ENCODE measurements at regions not wholly inside any gene's neighbourhood (a gene's known extent, or its start where the extent isn't known, plus 50 kb on each side); places are given as distances from the start of the nearest gene placed in this dataset.

- Histone ChIP-seq H3K4me3 (ENCODE audit: control extremely low read depth in 1 of 5, extremely low read depth in 1 of 5, insufficient read depth in 1 of 5, low read depth in 2 of 5, low read length in 4 of 5) (no peak overlapping the region), H3K9me3 (ENCODE audit: control extremely low read depth in 1 of 3, control insufficient read depth in 2 of 3, insufficient read depth in 1 of 3, low read length in 2 of 3) (no peaks in the 10 kb centered on the region), H3K79me2 (ENCODE audit: control insufficient read depth, insufficient read depth, low read length) (no peaks in the 10 kb centered on the region), H3K4me2 (replicated peaks; ENCODE audit: low read depth, low read length, poor library complexity, severe bottlenecking) (no peak overlapping the region), H3K27me3 (replicated peaks in 1 of 4; ENCODE audit: control extremely low read depth in 1 of 4, control insufficient read depth in 3 of 4, insufficient read depth in 4 of 4, low read length in 3 of 4) (no peaks in the 10 kb centered on the region), H4K20me1 (ENCODE audit: control insufficient read depth, insufficient read depth, low read length, poor library complexity, severe bottlenecking) (no peaks in the 10 kb centered on the region), H3K9ac (ENCODE audit: low read length) (no peak overlapping the region), H2AFZ (ENCODE audit: insufficient read depth, low read depth, low read length, poor library complexity, severe bottlenecking) (no peak overlapping the region), H3K36me3 (replicated peaks in 1 of 2; ENCODE audit: control extremely low read depth in 1 of 2, control insufficient read depth in 1 of 2, extremely low read depth in 1 of 2, insufficient read depth in 2 of 2, low read length in 1 of 2) (no peaks in the 10 kb centered on the region), H3K27ac (ENCODE audit: low read length in 2 of 2) (no peak overlapping the region), H3K4me1 (ENCODE audit: control insufficient read depth in 2 of 2, insufficient read depth in 2 of 2, low read length in 2 of 2) (no peaks in the 10 kb centered on the region)
- WGBS (ENCODE audit: insufficient coverage) = 100% methylated on average over 3 of the region's 5 CpGs
- TF ChIP-seq EZH2 (IDR thresholded peaks at IDR 0.05; ENCODE audit: borderline replicate concordance, insufficient read depth, low read depth, low read length, poor library complexity, severe bottlenecking) = no peak
- TF ChIP-seq CTCF (IDR thresholded peaks at IDR 0.05) = no peak
- Mint-ChIP-seq H3K4me3 (no peak overlapping the region), H3K4me1 (peaks cover 5% of the 10 kb centered on the region), H3K27ac (no peak overlapping the region), H3K27me3 (no peaks in the 10 kb centered on the region), H3K9me3 (ENCODE audit: insufficient read depth) (no peaks in the 10 kb centered on the region)
- CTCF ChIA-PET = interaction anchor here (0.5 kb wide), 1 partner anchor 59 kb away, joined by 3 read pairs; no protein-coding TSS in a partner anchor
- DNase-seq (no peak), ATAC-seq (ENCODE audit: low read depth) (no peak)
- POLR2A ChIA-PET = no interaction called here
- intact Hi-C loops (cut with micrococcal nuclease) = no loop called here
Observed at GRCh38 chr21:25254491-25255174, 352.6 kb downstream of the MRPL39 start.

GRCh38 chr21:25246546-25246945, 360.7 kb downstream of the MRPL39 start:
- ATAC-seq (ENCODE audit: low read depth) (no peak), DNase-seq (no peak)
- no peaks in the 10 kb centered on the region for H3K9me3 Mint-ChIP-seq (ENCODE audit: insufficient read depth)
- H3K9ac ChIP-seq (ENCODE audit: low read length) = no peak overlapping the region
- no peaks in the 10 kb centered on the region for H3K27me3 Mint-ChIP-seq
- 100% methylated on average over 1 of the region's 1 CpG for WGBS (ENCODE audit: insufficient coverage)
- no peak overlapping the region for H2AFZ ChIP-seq (ENCODE audit: insufficient read depth, low read depth, low read length, poor library complexity, severe bottlenecking)
- H3K4me1 Mint-ChIP-seq = peaks cover 10% of the 10 kb centered on the region
- H3K27ac Mint-ChIP-seq = no peak overlapping the region
- no peak overlapping the region for H3K27ac ChIP-seq (ENCODE audit: low read length in 2 of 2)
- H3K4me1 ChIP-seq (ENCODE audit: control insufficient read depth in 2 of 2, insufficient read depth in 2 of 2, low read length in 2 of 2) = no peaks in the 10 kb centered on the region
- H3K4me3 Mint-ChIP-seq = no peak overlapping the region
- intact Hi-C loops (cut with micrococcal nuclease) = no loop called here
- no peaks in the 10 kb centered on the region for H3K79me2 ChIP-seq (ENCODE audit: control insufficient read depth, insufficient read depth, low read length)
- peaks cover 7 to 12% (median 10%) of the 10 kb centered on the region in 3 donors for H3K9me3 ChIP-seq (ENCODE audit: control extremely low read depth in 1 of 3, control insufficient read depth in 2 of 3, insufficient read depth in 1 of 3, low read length in 2 of 3)
- no peaks in the 10 kb centered on the region for H3K36me3 ChIP-seq (replicated peaks in 1 of 2; ENCODE audit: control extremely low read depth in 1 of 2, control insufficient read depth in 1 of 2, extremely low read depth in 1 of 2, insufficient read depth in 2 of 2, low read length in 1 of 2)
- H3K27me3 ChIP-seq (replicated peaks in 1 of 4; ENCODE audit: control extremely low read depth in 1 of 4, control insufficient read depth in 3 of 4, insufficient read depth in 4 of 4, low read length in 3 of 4) = no peaks in the 10 kb centered on the region
- CTCF ChIA-PET = no interaction called here
- no peaks in the 10 kb centered on the region for H4K20me1 ChIP-seq (ENCODE audit: control insufficient read depth, insufficient read depth, low read length, poor library complexity, severe bottlenecking)
- POLR2A ChIA-PET = no interaction called here
- no peak overlapping the region for H3K4me2 ChIP-seq (replicated peaks; ENCODE audit: low read depth, low read length, poor library complexity, severe bottlenecking)
- TF ChIP-seq CTCF (IDR thresholded peaks at IDR 0.05) (no peak), EZH2 (IDR thresholded peaks at IDR 0.05; ENCODE audit: borderline replicate concordance, insufficient read depth, low read depth, low read length, poor library complexity, severe bottlenecking) (no peak)
- no peak overlapping the region for H3K4me3 ChIP-seq (ENCODE audit: control extremely low read depth in 1 of 5, extremely low read depth in 1 of 5, insufficient read depth in 1 of 5, low read depth in 2 of 5, low read length in 4 of 5)

Measured in B cell (primary cell).